GM12878 (cell line): ENCODE measurements at regions not wholly inside any gene's neighbourhood (a gene's known extent, or its start where the extent isn't known, plus 50 kb on each side); places are given as distances from the start of the nearest gene placed in this dataset.

ENCODE experiments used
- CHD2 ChIP-seq: IDR thresholded peaks from 2 replicates; pipeline ENCODE4 v1.6.1; 2011; ENCODE audit warnings: low read depth, low read length, improper control_type of control experiment, borderline replicate concordance
- CREB1 ChIP-seq: IDR thresholded peaks from 2 replicates; pipeline ENCODE4 v1.6.1; 2012; ENCODE audit warnings: low read depth, mild to moderate bottlenecking, inconsistent platforms
- EZH2 ChIP-seq: IDR thresholded peaks from 2 replicates; pipeline ENCODE4 v1.6.1; 2012; ENCODE audit warnings: low read depth, mild to moderate bottlenecking, control low read depth, inconsistent platforms, low read length, borderline replicate concordance; ENCODE audit not compliant: control insufficient read depth
- FOS ChIP-seq: IDR thresholded peaks from 3 replicates; pipeline ENCODE4 v1.6.1; 2011; ENCODE audit warnings: borderline replicate concordance; ENCODE audit not compliant: insufficient read length; ENCODE audit errors: extremely low read depth
- FOXM1 ChIP-seq: IDR thresholded peaks from 2 replicates; pipeline ENCODE4 v1.6.1; 2012; ENCODE audit warnings: low read depth, mild to moderate bottlenecking, inconsistent platforms, low read length, moderate library complexity
- HDAC2 ChIP-seq: fragments of 200-600 bp; sonication (generic); IDR thresholded peaks from 2 replicates; pipeline ENCODE4 v1.6.1; 2017
- NRF1 ChIP-seq: conservative IDR thresholded peaks from 2 replicates; pipeline ENCODE4 v1.6.1; 2011; ENCODE audit warnings: mild to moderate bottlenecking, low read depth, low read length, improper control_type of control experiment
- POLR2A ChIP-seq: IDR thresholded peaks from 2 replicates; pipeline ENCODE4 v1.6.1; 2011; ENCODE audit warnings: low read depth, mild to moderate bottlenecking, low read length
- POLR2AphosphoS5 ChIP-seq: IDR thresholded peaks from 2 replicates; pipeline ENCODE4 v1.6.1; 2011; ENCODE audit warnings: mild to moderate bottlenecking, low read length, inconsistent platforms
- SREBF2 ChIP-seq: IDR thresholded peaks from 2 replicates; pipeline ENCODE4 v1.6.1; 2012; ENCODE audit warnings: mild to moderate bottlenecking, low read length
- ZBED1 ChIP-seq: IDR thresholded peaks from 2 replicates; pipeline ENCODE4 v1.6.1; 2016; ENCODE audit warnings: borderline replicate concordance
- ZNF622 ChIP-seq: fragments of 450-650 bp; IDR thresholded peaks from 2 replicates; pipeline ENCODE4 v1.6.1; 2017; ENCODE audit warnings: mild to moderate bottlenecking, inconsistent platforms
- TF ChIP-seq, protein P1 (sequence below), 3 experiments: IDR thresholded peaks in 2 of 3; conservative IDR thresholded peaks in 1 of 3; 2 replicates each; pipeline ENCODE4 v1.5.1; 2011; ENCODE audit warnings: low read depth in 3 of 3, low read length in 3 of 3, mild to moderate bottlenecking in 3 of 3, control low read depth in 2 of 3, moderate library complexity in 2 of 3, inconsistent platforms in 1 of 3, mixed read lengths in 1 of 3; ENCODE audit not compliant: control insufficient read depth in 2 of 3, insufficient read depth in 1 of 3; ENCODE audit errors: extremely low read depth in 1 of 3
- TF ChIP-seq, protein P2 (sequence below): IDR thresholded peaks from 2 replicates; pipeline ENCODE4 v1.6.1; 2011; ENCODE audit warnings: low read depth, low read length, improper control_type of control experiment, borderline replicate concordance

DNA sequence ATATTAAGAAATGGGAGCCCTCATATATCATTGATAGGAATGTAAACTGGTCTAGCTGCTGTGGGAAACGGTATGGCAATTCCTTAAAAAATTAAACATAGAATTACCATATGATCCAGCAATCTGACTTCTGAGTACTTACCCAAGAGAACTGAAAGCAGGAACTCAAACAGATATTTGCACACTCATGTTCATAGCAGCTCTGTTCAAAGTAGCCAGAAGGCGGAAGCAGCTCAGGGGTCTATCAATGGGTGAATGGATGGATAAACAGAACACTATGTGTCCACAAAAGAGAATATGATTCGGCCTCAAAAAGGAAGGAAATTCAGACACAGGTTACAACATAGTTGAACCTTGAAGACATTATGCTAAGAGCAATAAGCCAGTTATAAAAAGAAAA, 135.7 kb upstream of the NDUFV2 start:
- TF ChIP-seq, protein P1, sequence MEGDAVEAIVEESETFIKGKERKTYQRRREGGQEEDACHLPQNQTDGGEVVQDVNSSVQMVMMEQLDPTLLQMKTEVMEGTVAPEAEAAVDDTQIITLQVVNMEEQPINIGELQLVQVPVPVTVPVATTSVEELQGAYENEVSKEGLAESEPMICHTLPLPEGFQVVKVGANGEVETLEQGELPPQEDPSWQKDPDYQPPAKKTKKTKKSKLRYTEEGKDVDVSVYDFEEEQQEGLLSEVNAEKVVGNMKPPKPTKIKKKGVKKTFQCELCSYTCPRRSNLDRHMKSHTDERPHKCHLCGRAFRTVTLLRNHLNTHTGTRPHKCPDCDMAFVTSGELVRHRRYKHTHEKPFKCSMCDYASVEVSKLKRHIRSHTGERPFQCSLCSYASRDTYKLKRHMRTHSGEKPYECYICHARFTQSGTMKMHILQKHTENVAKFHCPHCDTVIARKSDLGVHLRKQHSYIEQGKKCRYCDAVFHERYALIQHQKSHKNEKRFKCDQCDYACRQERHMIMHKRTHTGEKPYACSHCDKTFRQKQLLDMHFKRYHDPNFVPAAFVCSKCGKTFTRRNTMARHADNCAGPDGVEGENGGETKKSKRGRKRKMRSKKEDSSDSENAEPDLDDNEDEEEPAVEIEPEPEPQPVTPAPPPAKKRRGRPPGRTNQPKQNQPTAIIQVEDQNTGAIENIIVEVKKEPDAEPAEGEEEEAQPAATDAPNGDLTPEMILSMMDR (IDR thresholded peaks at IDR 0.05 in 2 of 3, conservative IDR thresholded peaks at IDR 0.05 in 1 of 3; ENCODE audit: control insufficient read depth in 2 of 3, extremely low read depth in 1 of 3, insufficient read depth in 1 of 3, low read depth in 3 of 3, low read length in 3 of 3) = no peak
- TF ChIP-seq ZNF622 (no peak), EZH2 (no peak), FOXM1 (no peak), ZBED1 (no peak), SREBF2 (no peak), POLR2A (no peak), POLR2AphosphoS5 (no peak), FOS (no peak), HDAC2 (no peak), CREB1 (no peak), NRF1 (no peak), CHD2 (no peak)
- TF ChIP-seq, protein P2, sequence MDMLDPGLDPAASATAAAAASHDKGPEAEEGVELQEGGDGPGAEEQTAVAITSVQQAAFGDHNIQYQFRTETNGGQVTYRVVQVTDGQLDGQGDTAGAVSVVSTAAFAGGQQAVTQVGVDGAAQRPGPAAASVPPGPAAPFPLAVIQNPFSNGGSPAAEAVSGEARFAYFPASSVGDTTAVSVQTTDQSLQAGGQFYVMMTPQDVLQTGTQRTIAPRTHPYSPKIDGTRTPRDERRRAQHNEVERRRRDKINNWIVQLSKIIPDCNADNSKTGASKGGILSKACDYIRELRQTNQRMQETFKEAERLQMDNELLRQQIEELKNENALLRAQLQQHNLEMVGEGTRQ = no peak
